ENCODE measurements at regions not wholly inside any gene's neighbourhood (a gene's known extent, or its start where the extent isn't known, plus 50 kb on each side); places are given as distances from the start of the nearest gene placed in this dataset.

- H3K4me1 Mint-ChIP-seq, result no peaks in the 10 kb centered on the region
- CTCF ChIA-PET, result no interaction called here
- H3K36me3 ChIP-seq (replicated peaks in 1 of 2; ENCODE audit: control extremely low read depth in 1 of 2, control insufficient read depth in 1 of 2, extremely low read depth in 1 of 2, insufficient read depth in 2 of 2, low read length in 1 of 2), result no peaks in the 10 kb centered on the region
- no peaks in the 10 kb centered on the region for H3K79me2 ChIP-seq (ENCODE audit: control insufficient read depth, insufficient read depth, low read length)
- H3K27me3 Mint-ChIP-seq, result peaks cover 3% of the 10 kb centered on the region
- H3K4me3 Mint-ChIP-seq, result no peak overlapping the region
- H2AFZ ChIP-seq (ENCODE audit: insufficient read depth, low read depth, low read length, poor library complexity, severe bottlenecking), result no peak overlapping the region
- H3K27ac Mint-ChIP-seq, result no peak overlapping the region
- peaks cover 5% of the 10 kb centered on the region for H3K9me3 Mint-ChIP-seq (ENCODE audit: insufficient read depth)
- peaks cover 0 to 16% (median 4%) of the 10 kb centered on the region in 3 donors for H3K9me3 ChIP-seq (ENCODE audit: control extremely low read depth in 1 of 3, control insufficient read depth in 2 of 3, insufficient read depth in 1 of 3, low read length in 2 of 3)
- no peak for DNase-seq
- POLR2A ChIA-PET, result no interaction called here
- intact Hi-C loops (cut with micrococcal nuclease), result no loop called here
- no peak overlapping the region for H3K4me3 ChIP-seq (ENCODE audit: control extremely low read depth in 1 of 5, extremely low read depth in 1 of 5, insufficient read depth in 1 of 5, low read depth in 2 of 5, low read length in 4 of 5)
- no peak for ATAC-seq (ENCODE audit: low read depth)
- WGBS (ENCODE audit: insufficient coverage), result 92% methylated on average over 3 of the region's 6 CpGs
- no peaks in the 10 kb centered on the region for H3K27me3 ChIP-seq (replicated peaks in 1 of 4; ENCODE audit: control extremely low read depth in 1 of 4, control insufficient read depth in 3 of 4, insufficient read depth in 4 of 4, low read length in 3 of 4)
- TF ChIP-seq CTCF (IDR thresholded peaks at IDR 0.05), result no peak
- no peaks in the 10 kb centered on the region for H3K4me1 ChIP-seq (ENCODE audit: control insufficient read depth in 2 of 2, insufficient read depth in 2 of 2, low read length in 2 of 2)
- H4K20me1 ChIP-seq (ENCODE audit: control insufficient read depth, insufficient read depth, low read length, poor library complexity, severe bottlenecking), result no peaks in the 10 kb centered on the region
- no peak overlapping the region for H3K9ac ChIP-seq (ENCODE audit: low read length)
- H3K27ac ChIP-seq (ENCODE audit: low read length in 2 of 2), result no peak overlapping the region
- H3K4me2 ChIP-seq (replicated peaks; ENCODE audit: low read depth, low read length, poor library complexity, severe bottlenecking), result no peak overlapping the region
Observed at GRCh38 chr6:159373670-159374069, 204.5 kb downstream of the FNDC1 start.

GRCh38 chr6:159372333-159372732 is 203.1 kb downstream of the FNDC1 start:
- Histone ChIP-seq H3K27ac (ENCODE audit: low read length in 2 of 2) (no peak overlapping the region), H3K79me2 (ENCODE audit: control insufficient read depth, insufficient read depth, low read length) (no peaks in the 10 kb centered on the region), H3K36me3 (replicated peaks in 1 of 2; ENCODE audit: control extremely low read depth in 1 of 2, control insufficient read depth in 1 of 2, extremely low read depth in 1 of 2, insufficient read depth in 2 of 2, low read length in 1 of 2) (no peaks in the 10 kb centered on the region), H3K9me3 (ENCODE audit: control extremely low read depth in 1 of 3, control insufficient read depth in 2 of 3, insufficient read depth in 1 of 3, low read length in 2 of 3) (peaks cover 0 to 16% (median 4%) of the 10 kb centered on the region in 3 donors), H2AFZ (ENCODE audit: insufficient read depth, low read depth, low read length, poor library complexity, severe bottlenecking) (no peak overlapping the region), H3K4me3 (ENCODE audit: control extremely low read depth in 1 of 5, extremely low read depth in 1 of 5, insufficient read depth in 1 of 5, low read depth in 2 of 5, low read length in 4 of 5) (no peak overlapping the region), H3K9ac (ENCODE audit: low read length) (no peak overlapping the region), H3K4me2 (replicated peaks; ENCODE audit: low read depth, low read length, poor library complexity, severe bottlenecking) (no peak overlapping the region), H4K20me1 (ENCODE audit: control insufficient read depth, insufficient read depth, low read length, poor library complexity, severe bottlenecking) (no peaks in the 10 kb centered on the region), H3K4me1 (ENCODE audit: control insufficient read depth in 2 of 2, insufficient read depth in 2 of 2, low read length in 2 of 2) (no peaks in the 10 kb centered on the region), H3K27me3 (replicated peaks in 1 of 4; ENCODE audit: control extremely low read depth in 1 of 4, control insufficient read depth in 3 of 4, insufficient read depth in 4 of 4, low read length in 3 of 4) (no peaks in the 10 kb centered on the region)
- no peak overlapping the region for H3K4me3 Mint-ChIP-seq
- no peaks in the 10 kb centered on the region for H3K4me1 Mint-ChIP-seq
- no peak for TF ChIP-seq EZH2 (IDR thresholded peaks at IDR 0.05; ENCODE audit: borderline replicate concordance, insufficient read depth, low read depth, low read length, poor library complexity, severe bottlenecking)
- TF ChIP-seq CTCF (IDR thresholded peaks at IDR 0.05), result no peak
- WGBS (ENCODE audit: insufficient coverage), result 92% methylated on average over 2 of the region's 2 CpGs
- ChIA-PET CTCF (no interaction called here), POLR2A (no interaction called here)
- no peak overlapping the region for H3K27ac Mint-ChIP-seq
- DNase-seq, result no peak
- ATAC-seq (ENCODE audit: low read depth), result no peak
- peaks cover 7% of the 10 kb centered on the region for H3K9me3 Mint-ChIP-seq (ENCODE audit: insufficient read depth)
- intact Hi-C loops (cut with micrococcal nuclease), result no loop called here
- H3K27me3 Mint-ChIP-seq, result no peaks in the 10 kb centered on the region

Data from B cell (primary cell).